Pancreas (tissue), 10 donors: ENCODE measurements at regions not wholly inside any gene's neighbourhood (a gene's known extent, or its start where the extent isn't known, plus 50 kb on each side); places are given as distances from the start of the nearest gene placed in this dataset.

Experiments used
- ATAC-seq, 4 donors: fragments of 200-7000 bp; cut with Tn5 transposase; one replicate each; pipeline versions ENCODE4 v1.8.0 to v1.9.1; 2020; ENCODE audit warnings: mild to moderate bottlenecking in 4 of 4, moderate library complexity in 4 of 4
- DNase-seq, 6 donors: peaks; one replicate each; pipeline ENCODE4 v3.0.0-alpha.2; 2020
- FAIRE-seq: peaks from 2 replicates; lab custom pipeline; 2012; peaks lifted over from hg19 to GRCh38; lab: Jason Lieb, UNC
- H3K27ac ChIP-seq, 4 donors: fragments of 200-600 bp; sonication (generic); 1 replicate in 3 of 4; 2 replicates in 1 of 4; pipeline versions ENCODE4 v1.5.0 to v1.8.0; 2020
- H3K27me3 ChIP-seq, 4 donors: fragments of 200-600 bp; one replicate each; pipeline ENCODE4 v1.8.0; 2021
- H3K36me3 ChIP-seq, 3 donors: fragments of 200-600 bp; sonication (generic) in 1 of 3; one replicate each; pipeline versions ENCODE4 v1.5.0 to v1.8.0; 2020 to 2021
- H3K4me1 ChIP-seq, 3 donors: fragments of 200-600 bp; one replicate each; pipeline ENCODE4 v1.8.0; 2021
- H3K4me3 ChIP-seq, 4 donors: fragments of 200-600 bp; sonication (generic) in 2 of 4; one replicate each; pipeline versions ENCODE4 v1.5.0 to v1.8.0; 2020 to 2021
- H3K9me3 ChIP-seq, 4 donors: fragments of 200-600 bp; one replicate each; pipeline ENCODE4 v1.8.0; 2021
- WGBS, 2 donors: extraction: QIAGEN DNeasy Blood & Tissue Kit; methylation state at CpG; one replicate each; pipeline ENCODE4 v1.1.7; 2013; 5-methylcytosine and 5-hydroxymethylcytosine counted together
- intact Hi-C, 3 donors: fragments of 100-400 bp; cut with DNase I; formaldehyde crosslinking; loops; one replicate each; pipeline versions ENCODE4 v1.11.1 to v1.14.2; 2022
- TF ChIP-seq, protein P1 (sequence below), 4 donors: fragments of 200-600 bp; sonication (generic) in 3 of 4; IDR thresholded peaks; one replicate each; pipeline versions ENCODE4 v1.5.0 to v1.8.0; 2021; ENCODE audit warnings: antibody characterized with exemption in 4 of 4
- donor health status: healthy with polysubstance abuse.
- donor health status: DM: no; HTN: no; CAD: no; lungs with moderate emphysema.
- donor health status: DM: no; HTN: no; CAD: no.
- donor health status: control.
- donor health status: control.
- donor health status: Bipolar disorder and iron deficiency.
- donor health status: DM: yes; HTN: yes; CAD: no.
- donor health status: DM: no; HTN: no; CAD: no.
- donor health status: DM: no; HTN: no; CAD: no.
- donor health status: DM: yes; HTN: yes; CAD: no.

DNA sequence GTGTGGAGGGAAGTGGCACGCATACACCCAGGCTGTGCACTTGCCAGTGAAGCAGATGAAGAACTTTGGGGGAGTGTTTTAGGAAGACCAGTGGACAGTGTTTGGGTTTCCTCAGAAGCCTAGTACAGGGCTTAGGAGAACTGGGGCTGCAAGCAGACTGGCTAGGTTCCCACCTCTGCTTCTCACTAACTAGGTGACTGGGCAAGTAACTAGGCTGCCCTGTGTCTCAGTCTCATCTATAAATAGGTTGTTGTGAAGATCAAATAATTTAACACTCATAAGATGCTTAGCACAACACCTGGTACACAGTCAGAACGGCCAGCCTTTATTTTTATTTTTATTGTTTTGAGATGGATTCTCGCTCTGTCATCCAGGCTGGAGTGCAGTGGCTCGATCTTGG is 312.1 kb downstream of the CDH26 start:
- TF ChIP-seq, protein P1, sequence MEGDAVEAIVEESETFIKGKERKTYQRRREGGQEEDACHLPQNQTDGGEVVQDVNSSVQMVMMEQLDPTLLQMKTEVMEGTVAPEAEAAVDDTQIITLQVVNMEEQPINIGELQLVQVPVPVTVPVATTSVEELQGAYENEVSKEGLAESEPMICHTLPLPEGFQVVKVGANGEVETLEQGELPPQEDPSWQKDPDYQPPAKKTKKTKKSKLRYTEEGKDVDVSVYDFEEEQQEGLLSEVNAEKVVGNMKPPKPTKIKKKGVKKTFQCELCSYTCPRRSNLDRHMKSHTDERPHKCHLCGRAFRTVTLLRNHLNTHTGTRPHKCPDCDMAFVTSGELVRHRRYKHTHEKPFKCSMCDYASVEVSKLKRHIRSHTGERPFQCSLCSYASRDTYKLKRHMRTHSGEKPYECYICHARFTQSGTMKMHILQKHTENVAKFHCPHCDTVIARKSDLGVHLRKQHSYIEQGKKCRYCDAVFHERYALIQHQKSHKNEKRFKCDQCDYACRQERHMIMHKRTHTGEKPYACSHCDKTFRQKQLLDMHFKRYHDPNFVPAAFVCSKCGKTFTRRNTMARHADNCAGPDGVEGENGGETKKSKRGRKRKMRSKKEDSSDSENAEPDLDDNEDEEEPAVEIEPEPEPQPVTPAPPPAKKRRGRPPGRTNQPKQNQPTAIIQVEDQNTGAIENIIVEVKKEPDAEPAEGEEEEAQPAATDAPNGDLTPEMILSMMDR (IDR thresholded peaks at IDR 0.05), result no peak
- H3K27me3 ChIP-seq, result no peaks in the 10 kb centered on the region
- no peak for DNase-seq
- ATAC-seq, result no peak
- 58 to 76% methylated on average over 4 of the region's 4 CpGs for WGBS, 2 donors
- H3K27ac ChIP-seq, result no peak overlapping the region
- intact Hi-C loops, result no loop called here
- no peaks in the 10 kb centered on the region for H3K9me3 ChIP-seq
- H3K4me3 ChIP-seq, result no peak overlapping the region
- no peaks in the 10 kb centered on the region for H3K36me3 ChIP-seq
- no peak for FAIRE-seq
- no peaks in the 10 kb centered on the region for H3K4me1 ChIP-seq

DNA sequence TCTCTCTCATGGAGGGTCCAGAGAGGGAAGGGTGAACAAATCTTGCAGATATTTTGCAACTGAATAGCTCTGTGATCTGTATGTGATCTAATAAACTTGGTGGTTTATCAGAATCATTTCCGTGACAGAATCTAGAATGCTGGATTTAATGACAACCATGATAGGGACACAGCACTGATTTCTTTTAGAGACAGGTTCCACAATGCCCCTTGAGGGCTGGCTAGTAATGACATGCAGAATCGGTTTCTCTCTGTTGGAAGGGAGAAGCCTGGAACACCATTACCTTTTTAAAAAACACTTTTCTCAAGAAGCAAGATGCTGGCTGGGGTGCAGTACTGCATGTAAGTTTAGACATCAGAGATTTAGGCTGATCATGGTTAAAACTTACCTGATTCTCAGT is 313.4 kb downstream of the CDH26 start:
- no peak for FAIRE-seq
- H3K27me3 ChIP-seq, result no peaks in the 10 kb centered on the region
- intact Hi-C loops, result no loop called here
- 24 to 50% methylated on average over 2 of the region's 2 CpGs for WGBS, 2 donors
- no peaks in the 10 kb centered on the region for H3K36me3 ChIP-seq
- H3K4me1 ChIP-seq, result no peaks in the 10 kb centered on the region
- H3K9me3 ChIP-seq, result no peaks in the 10 kb centered on the region
- no peak for DNase-seq
- H3K4me3 ChIP-seq, result no peak overlapping the region
- no peak overlapping the region for H3K27ac ChIP-seq
- TF ChIP-seq, protein P1 (IDR thresholded peaks at IDR 0.05), result no peak
- ATAC-seq, result no peak

DNA sequence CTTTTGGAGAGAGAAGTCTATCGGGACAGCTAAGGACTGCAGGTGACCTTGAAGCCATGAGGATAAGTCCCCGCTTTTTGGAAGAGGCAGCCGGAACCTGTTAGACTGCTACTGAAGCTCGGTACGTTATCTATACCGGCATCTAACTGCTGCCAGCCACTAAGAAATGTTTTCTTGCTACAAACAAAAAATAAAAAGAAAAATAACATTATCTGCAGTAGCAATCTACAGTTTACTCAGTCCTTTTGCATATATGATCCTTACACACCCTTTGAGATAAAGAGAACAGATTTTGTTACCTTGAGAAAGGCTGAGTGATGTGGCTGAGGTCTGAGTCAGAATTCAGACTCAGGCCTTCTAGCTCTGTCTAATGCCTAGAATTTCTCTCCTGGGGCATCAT is 314.6 kb downstream of the CDH26 start:
- Histone ChIP-seq H3K36me3 (no peaks in the 10 kb centered on the region), H3K9me3 (no peaks in the 10 kb centered on the region), H3K4me3 (no peak overlapping the region), H3K27me3 (no peaks in the 10 kb centered on the region), H3K27ac (no peak overlapping the region), H3K4me1 (no peaks in the 10 kb centered on the region)
- TF ChIP-seq, protein P1 (IDR thresholded peaks at IDR 0.05), result no peak
- intact Hi-C loops, result no loop called here
- no peak for DNase-seq
- FAIRE-seq, result no peak
- no peak for ATAC-seq
- WGBS, 2 donors, result 15 to 30% methylated on average over 6 of the region's 6 CpGs

DNA sequence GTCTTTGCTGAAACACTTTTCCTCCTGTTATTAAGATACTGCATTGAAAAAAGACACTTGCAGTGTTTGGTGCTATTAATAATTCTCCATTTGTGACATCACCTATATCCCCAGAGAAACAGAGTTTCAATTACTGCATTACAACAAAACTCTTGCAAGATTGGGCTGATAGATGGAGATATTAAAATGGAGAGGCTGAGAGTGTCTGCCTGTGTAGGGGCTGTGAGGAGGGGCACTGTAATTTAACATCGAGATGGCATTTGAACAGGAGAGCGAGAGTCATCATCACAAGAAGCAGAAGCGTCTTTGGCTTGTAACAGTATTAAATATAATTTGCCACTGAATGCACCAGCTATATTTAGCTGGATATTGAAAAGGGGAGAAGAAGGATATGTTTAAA is 316.5 kb downstream of the CDH26 start:
- FAIRE-seq, result no peak
- H3K27ac ChIP-seq, result no peak overlapping the region
- no peak overlapping the region for H3K4me3 ChIP-seq
- no peak for DNase-seq
- intact Hi-C loops, result no loop called here
- H3K4me1 ChIP-seq, result no peaks in the 10 kb centered on the region
- ATAC-seq, result no peak
- no peaks in the 10 kb centered on the region for H3K9me3 ChIP-seq
- TF ChIP-seq, protein P1 (IDR thresholded peaks at IDR 0.05), result no peak
- H3K27me3 ChIP-seq, result no peaks in the 10 kb centered on the region
- 67 to 77% methylated on average over 3 of the region's 3 CpGs for WGBS, 2 donors
- H3K36me3 ChIP-seq, result no peaks in the 10 kb centered on the region

DNA sequence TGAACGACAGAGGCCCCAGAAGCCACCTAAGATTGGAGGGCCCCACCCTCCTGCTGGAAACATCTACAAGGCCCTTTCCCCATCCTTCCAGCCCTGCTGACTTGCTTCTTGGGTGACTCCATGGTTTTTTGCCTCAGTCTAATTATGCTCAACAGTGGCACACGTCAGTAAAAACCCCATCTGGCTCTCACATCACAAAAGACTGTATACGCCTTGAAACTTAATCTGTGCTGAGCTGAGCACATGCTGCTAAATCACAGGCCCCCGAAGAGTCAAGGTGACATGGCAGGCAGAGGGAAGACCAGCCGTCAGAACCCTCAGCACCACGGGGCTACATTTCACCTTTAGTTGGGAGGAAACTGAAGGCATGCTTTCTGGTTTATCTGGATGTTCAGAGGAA is 323.1 kb downstream of the CDH26 start:
- Histone ChIP-seq H3K4me1 (no peaks in the 10 kb centered on the region), H3K4me3 (no peak overlapping the region), H3K27ac (no peak overlapping the region), H3K36me3 (no peaks in the 10 kb centered on the region), H3K27me3 (no peaks in the 10 kb centered on the region), H3K9me3 (no peaks in the 10 kb centered on the region)
- DNase-seq (no peak), ATAC-seq (no peak), FAIRE-seq (no peak)
- TF ChIP-seq, protein P1 (IDR thresholded peaks at IDR 0.05), result no peak
- intact Hi-C loops, result no loop called here
- 58 to 82% methylated on average over 6 of the region's 6 CpGs for WGBS, 2 donors
